ENCODE measurements at regions not wholly inside any gene's neighbourhood (a gene's known extent, or its start where the extent isn't known, plus 50 kb on each side); places are given as distances from the start of the nearest gene placed in this dataset.

DNA sequence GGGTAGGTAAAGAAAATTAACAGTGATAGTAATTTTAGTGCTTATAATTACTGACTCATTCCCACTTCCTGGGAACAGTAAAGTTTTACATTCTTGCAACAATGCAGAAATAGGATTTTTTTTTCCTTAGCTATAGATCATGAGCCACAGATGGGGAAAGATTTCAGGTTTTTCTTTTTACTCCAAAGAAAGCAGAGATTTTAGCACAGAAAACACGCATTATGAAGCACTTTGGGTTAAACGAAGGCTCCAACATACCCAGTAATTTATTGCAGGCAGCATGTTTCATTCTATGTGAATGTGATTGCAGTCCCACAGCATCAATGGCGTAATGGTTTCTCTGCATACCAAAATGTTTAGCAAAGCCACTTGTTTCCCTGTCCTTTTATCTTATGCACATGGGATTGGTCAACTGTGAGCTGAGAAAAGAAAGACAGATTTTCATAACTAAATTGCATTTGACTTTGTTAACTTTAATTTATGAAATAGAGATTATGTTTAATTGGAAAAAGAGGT lies 124.6 kb upstream of the E2F7 start:
- TF ChIP-seq ZNF274 (IDR thresholded peaks at IDR 0.05; ENCODE audit: insufficient read depth, insufficient read length) (no peak), POLR2AphosphoS5 (IDR thresholded peaks at IDR 0.05; ENCODE audit: low read length) (no peak), EZH2 (IDR thresholded peaks at IDR 0.05; ENCODE audit: borderline replicate concordance, control insufficient read depth, low read depth, low read length) (no peak), POLR2A (IDR thresholded peaks at IDR 0.05; ENCODE audit: low read depth, low read length) (no peak), ZNF24 (IDR thresholded peaks at IDR 0.05) (no peak), IRF4 (IDR thresholded peaks at IDR 0.05; ENCODE audit: low read depth, low read length) (no peak), REST (IDR thresholded peaks at IDR 0.05; ENCODE audit: low read depth, low read length) (no peak), SREBF1 (IDR thresholded peaks at IDR 0.05; ENCODE audit: low read length) (no peak), TAF1 (IDR thresholded peaks at IDR 0.05; ENCODE audit: borderline replicate concordance, low read depth, low read length) (no peak), ZSCAN29 (IDR thresholded peaks at IDR 0.05) (no peak), POLR2AphosphoS2 (IDR thresholded peaks at IDR 0.05; ENCODE audit: low read depth, low read length) (no peak)
- TF ChIP-seq, protein P1, sequence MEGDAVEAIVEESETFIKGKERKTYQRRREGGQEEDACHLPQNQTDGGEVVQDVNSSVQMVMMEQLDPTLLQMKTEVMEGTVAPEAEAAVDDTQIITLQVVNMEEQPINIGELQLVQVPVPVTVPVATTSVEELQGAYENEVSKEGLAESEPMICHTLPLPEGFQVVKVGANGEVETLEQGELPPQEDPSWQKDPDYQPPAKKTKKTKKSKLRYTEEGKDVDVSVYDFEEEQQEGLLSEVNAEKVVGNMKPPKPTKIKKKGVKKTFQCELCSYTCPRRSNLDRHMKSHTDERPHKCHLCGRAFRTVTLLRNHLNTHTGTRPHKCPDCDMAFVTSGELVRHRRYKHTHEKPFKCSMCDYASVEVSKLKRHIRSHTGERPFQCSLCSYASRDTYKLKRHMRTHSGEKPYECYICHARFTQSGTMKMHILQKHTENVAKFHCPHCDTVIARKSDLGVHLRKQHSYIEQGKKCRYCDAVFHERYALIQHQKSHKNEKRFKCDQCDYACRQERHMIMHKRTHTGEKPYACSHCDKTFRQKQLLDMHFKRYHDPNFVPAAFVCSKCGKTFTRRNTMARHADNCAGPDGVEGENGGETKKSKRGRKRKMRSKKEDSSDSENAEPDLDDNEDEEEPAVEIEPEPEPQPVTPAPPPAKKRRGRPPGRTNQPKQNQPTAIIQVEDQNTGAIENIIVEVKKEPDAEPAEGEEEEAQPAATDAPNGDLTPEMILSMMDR (IDR thresholded peaks at IDR 0.05 in 2 of 3, conservative IDR thresholded peaks at IDR 0.05 in 1 of 3; ENCODE audit: control insufficient read depth in 2 of 3, extremely low read depth in 1 of 3, insufficient read depth in 1 of 3, low read depth in 3 of 3, low read length in 3 of 3), result no peak

All from GM12878 (cell line).